Panc1 (cell line): ENCODE measurements at regions not wholly inside any gene's neighbourhood (a gene's known extent, or its start where the extent isn't known, plus 50 kb on each side); places are given as distances from the start of the nearest gene placed in this dataset.

Source experiments
- POLR2AphosphoS5 ChIP-seq: IDR thresholded peaks from 2 replicates; pipeline ENCODE4 v1.6.1; 2012; ENCODE audit warnings: mild to moderate bottlenecking, low read depth, low read length, moderate library complexity
- SIN3A ChIP-seq: IDR thresholded peaks from 2 replicates; pipeline ENCODE4 v1.6.1; 2012; ENCODE audit warnings: low read depth, mild to moderate bottlenecking, low read length, moderate library complexity, borderline replicate concordance; ENCODE audit not compliant: insufficient read depth
- TF ChIP-seq, protein P1 (sequence below): fragments of 450-650 bp; IDR thresholded peaks from 2 replicates; pipeline ENCODE4 v1.5.1; 2017; ENCODE audit warnings: mild to moderate bottlenecking
- TF ChIP-seq, protein P2 (sequence below), 2 experiments: IDR thresholded peaks; 2 replicates each; pipeline ENCODE4 v1.6.1; 2011 to 2012; ENCODE audit warnings: low read depth in 2 of 2, control low read depth in 1 of 2, low read length in 1 of 2, mild to moderate bottlenecking in 1 of 2, moderate library complexity in 1 of 2; ENCODE audit not compliant: insufficient read depth in 1 of 2

DNA sequence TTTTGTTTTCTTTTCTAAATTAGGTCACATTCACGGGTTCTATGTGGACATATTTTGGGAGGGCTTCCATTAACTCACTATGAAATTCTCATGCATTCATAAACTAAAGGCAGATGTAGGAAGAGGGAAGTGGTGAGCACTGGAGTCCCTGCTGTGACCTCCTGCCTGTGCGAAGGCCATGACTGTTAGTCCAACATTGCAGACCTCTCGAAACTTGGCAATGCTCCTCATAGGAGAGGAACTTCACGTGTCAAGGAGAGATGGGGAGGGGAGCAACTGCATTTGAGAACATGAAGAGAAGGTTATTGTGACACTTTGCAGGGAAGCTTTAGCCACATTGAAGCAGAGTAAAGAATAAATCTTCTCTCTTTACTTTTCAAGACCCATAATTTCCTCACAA, 126.4 kb upstream of the HNMT start:
- TF ChIP-seq, protein P1, sequence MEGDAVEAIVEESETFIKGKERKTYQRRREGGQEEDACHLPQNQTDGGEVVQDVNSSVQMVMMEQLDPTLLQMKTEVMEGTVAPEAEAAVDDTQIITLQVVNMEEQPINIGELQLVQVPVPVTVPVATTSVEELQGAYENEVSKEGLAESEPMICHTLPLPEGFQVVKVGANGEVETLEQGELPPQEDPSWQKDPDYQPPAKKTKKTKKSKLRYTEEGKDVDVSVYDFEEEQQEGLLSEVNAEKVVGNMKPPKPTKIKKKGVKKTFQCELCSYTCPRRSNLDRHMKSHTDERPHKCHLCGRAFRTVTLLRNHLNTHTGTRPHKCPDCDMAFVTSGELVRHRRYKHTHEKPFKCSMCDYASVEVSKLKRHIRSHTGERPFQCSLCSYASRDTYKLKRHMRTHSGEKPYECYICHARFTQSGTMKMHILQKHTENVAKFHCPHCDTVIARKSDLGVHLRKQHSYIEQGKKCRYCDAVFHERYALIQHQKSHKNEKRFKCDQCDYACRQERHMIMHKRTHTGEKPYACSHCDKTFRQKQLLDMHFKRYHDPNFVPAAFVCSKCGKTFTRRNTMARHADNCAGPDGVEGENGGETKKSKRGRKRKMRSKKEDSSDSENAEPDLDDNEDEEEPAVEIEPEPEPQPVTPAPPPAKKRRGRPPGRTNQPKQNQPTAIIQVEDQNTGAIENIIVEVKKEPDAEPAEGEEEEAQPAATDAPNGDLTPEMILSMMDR, result no peak
- TF ChIP-seq POLR2AphosphoS5, result no peak
- no peak for TF ChIP-seq SIN3A
- TF ChIP-seq, protein P2, sequence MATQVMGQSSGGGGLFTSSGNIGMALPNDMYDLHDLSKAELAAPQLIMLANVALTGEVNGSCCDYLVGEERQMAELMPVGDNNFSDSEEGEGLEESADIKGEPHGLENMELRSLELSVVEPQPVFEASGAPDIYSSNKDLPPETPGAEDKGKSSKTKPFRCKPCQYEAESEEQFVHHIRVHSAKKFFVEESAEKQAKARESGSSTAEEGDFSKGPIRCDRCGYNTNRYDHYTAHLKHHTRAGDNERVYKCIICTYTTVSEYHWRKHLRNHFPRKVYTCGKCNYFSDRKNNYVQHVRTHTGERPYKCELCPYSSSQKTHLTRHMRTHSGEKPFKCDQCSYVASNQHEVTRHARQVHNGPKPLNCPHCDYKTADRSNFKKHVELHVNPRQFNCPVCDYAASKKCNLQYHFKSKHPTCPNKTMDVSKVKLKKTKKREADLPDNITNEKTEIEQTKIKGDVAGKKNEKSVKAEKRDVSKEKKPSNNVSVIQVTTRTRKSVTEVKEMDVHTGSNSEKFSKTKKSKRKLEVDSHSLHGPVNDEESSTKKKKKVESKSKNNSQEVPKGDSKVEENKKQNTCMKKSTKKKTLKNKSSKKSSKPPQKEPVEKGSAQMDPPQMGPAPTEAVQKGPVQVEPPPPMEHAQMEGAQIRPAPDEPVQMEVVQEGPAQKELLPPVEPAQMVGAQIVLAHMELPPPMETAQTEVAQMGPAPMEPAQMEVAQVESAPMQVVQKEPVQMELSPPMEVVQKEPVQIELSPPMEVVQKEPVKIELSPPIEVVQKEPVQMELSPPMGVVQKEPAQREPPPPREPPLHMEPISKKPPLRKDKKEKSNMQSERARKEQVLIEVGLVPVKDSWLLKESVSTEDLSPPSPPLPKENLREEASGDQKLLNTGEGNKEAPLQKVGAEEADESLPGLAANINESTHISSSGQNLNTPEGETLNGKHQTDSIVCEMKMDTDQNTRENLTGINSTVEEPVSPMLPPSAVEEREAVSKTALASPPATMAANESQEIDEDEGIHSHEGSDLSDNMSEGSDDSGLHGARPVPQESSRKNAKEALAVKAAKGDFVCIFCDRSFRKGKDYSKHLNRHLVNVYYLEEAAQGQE (IDR thresholded peaks at IDR 0.05; ENCODE audit: insufficient read depth in 1 of 2, low read depth in 2 of 2, low read length in 1 of 2), result no peak
